HG03135 (cell line): ENCODE measurements at regions not wholly inside any gene's neighbourhood (a gene's known extent, or its start where the extent isn't known, plus 50 kb on each side); places are given as distances from the start of the nearest gene placed in this dataset.

Experiments
- ATAC-seq: cut with Tn5 transposase; IDR thresholded peaks from one replicate; pipeline ENCODE4 v1.9.1; 2021; ENCODE audit warnings: mild to moderate bottlenecking, moderate library complexity; ENCODE audit not compliant: unreplicated experiment

- ATAC-seq, result no peak
Measured at GRCh38 chr5:103942587-103943186, 380.1 kb upstream of the NUDT12 start.

GRCh38 chr5:103941596-103941995 lies 379.0 kb upstream of the NUDT12 start:
- ATAC-seq, result no peak

- ATAC-seq, result no peak
Measured at GRCh38 chr5:103938146-103938695, 375.6 kb upstream of the NUDT12 start.

- ATAC-seq, result no peak
Measured at GRCh38 chr5:103929338-103930013, 366.9 kb upstream of the NUDT12 start.

GRCh38 chr5:103927739-103928138 lies 365.1 kb upstream of the NUDT12 start:
- no peak for ATAC-seq

GRCh38 chr5:103923616-103924168 lies 361.1 kb upstream of the NUDT12 start:
- no peak for ATAC-seq

GRCh38 chr5:103919506-103919905 lies 356.9 kb upstream of the NUDT12 start:
- no peak for ATAC-seq

GRCh38 chr5:103918668-103919367 lies 356.2 kb upstream of the NUDT12 start:
- no peak for ATAC-seq

GRCh38 chr5:103915081-103915480 lies 352.5 kb upstream of the NUDT12 start:
- no peak for ATAC-seq

GRCh38 chr5:103910786-103911185 lies 348.2 kb upstream of the NUDT12 start:
- no peak for ATAC-seq

- ATAC-seq, result no peak
Measured at GRCh38 chr5:103910011-103910410, 347.4 kb upstream of the NUDT12 start.

- no peak for ATAC-seq
Measured at GRCh38 chr5:103909391-103909790, 346.8 kb upstream of the NUDT12 start.

- ATAC-seq, result no peak
Measured at GRCh38 chr5:103908336-103909080, 345.9 kb upstream of the NUDT12 start.

- ATAC-seq, result no peak
Measured at GRCh38 chr5:103907001-103907400, 344.4 kb upstream of the NUDT12 start.

- ATAC-seq, result no peak
Measured at GRCh38 chr5:103904651-103905050, 342.1 kb upstream of the NUDT12 start.

GRCh38 chr5:103902893-103903292 lies 340.3 kb upstream of the NUDT12 start:
- no peak for ATAC-seq

GRCh38 chr5:103901885-103902284 lies 339.3 kb upstream of the NUDT12 start:
- ATAC-seq, result no peak

GRCh38 chr5:103896593-103896992 lies 334.0 kb upstream of the NUDT12 start:
- no peak for ATAC-seq

- ATAC-seq, result no peak
Measured at GRCh38 chr5:103895738-103896137, 333.1 kb upstream of the NUDT12 start.

GRCh38 chr5:103894882-103895281 lies 332.3 kb upstream of the NUDT12 start:
- ATAC-seq, result no peak

GRCh38 chr5:103891151-103891550 lies 328.6 kb upstream of the NUDT12 start:
- no peak for ATAC-seq
